ENCODE measurements at regions not wholly inside any gene's neighbourhood (a gene's known extent, or its start where the extent isn't known, plus 50 kb on each side); places are given as distances from the start of the nearest gene placed in this dataset.

DNA sequence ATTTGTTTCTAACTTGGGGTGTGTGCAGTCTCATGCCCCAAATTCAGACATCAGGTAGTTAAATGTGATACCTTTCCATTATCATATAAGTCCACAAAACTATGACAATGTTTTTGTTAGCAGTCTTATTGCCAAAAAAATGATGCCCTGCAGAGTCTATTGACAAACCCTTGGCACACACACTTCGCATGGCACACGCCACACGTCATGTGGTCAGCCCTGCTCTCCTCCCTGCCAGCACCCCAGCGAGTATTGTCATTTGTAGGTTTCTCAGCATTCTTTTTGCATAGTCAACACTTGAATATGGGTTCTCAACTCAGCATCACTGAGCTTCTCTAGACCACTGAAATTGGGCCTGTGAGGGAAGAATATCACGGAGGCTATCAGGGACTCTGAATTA is 356.0 kb downstream of the INHBA start:
- DNase-seq (ENCODE audit: low spot score) = no peak

DNA sequence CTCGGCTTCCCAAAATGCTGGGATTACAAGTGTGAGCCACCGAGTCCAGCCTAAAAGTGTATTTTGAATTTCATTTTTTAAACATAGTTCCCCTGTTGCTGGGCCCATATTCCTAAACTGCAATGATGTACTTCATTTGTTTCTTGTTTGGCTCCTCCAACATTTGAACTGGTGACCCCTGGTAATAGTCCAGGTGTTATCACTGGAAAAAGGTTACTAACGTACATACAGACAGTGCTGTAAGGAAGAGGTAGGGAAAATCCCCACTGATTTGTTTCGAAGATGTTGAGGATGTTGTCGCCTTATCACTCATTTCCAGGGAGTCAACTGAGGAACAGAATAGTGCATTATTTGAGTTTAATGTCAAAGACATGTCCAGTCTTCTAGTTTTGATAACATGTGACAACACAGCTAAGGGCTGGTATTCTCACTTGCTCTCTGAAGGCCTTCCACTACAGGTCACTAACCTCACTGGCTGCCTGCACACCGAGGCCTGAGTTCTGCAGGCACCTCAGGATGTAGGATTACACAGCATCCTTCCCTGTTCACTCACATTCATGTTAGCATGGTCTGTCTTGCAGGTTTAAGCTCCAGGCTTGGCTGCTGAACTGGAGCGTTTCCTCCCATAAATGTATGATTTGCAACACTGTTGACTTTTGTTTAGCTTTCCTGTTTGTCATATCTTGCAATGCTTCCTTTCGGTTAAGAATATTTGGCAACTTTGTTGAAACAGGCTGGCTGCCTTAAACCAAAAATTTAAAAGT is 362.8 kb downstream of the INHBA start:
- no peak for DNase-seq (ENCODE audit: low spot score)

DNA sequence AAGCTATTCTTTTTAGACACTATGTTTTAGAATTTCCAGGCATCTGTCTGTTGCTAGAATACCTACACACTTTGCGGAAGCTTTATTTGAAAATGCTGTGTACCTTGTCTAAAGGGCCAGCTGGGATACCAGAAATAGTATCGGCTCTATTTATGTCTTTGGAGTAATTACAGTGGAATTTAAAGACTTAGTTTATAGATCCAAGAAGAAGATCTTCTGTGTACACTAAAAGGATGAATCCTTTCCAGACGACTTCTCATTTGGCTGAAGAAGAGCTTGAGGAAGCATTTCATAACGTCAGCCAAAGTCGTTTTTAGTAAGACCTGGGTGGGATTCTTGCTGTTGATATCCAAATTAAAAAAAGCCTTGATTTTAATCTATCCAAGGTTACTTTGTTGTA is 365.9 kb downstream of the INHBA start:
- DNase-seq (ENCODE audit: low spot score) = no peak

DNA sequence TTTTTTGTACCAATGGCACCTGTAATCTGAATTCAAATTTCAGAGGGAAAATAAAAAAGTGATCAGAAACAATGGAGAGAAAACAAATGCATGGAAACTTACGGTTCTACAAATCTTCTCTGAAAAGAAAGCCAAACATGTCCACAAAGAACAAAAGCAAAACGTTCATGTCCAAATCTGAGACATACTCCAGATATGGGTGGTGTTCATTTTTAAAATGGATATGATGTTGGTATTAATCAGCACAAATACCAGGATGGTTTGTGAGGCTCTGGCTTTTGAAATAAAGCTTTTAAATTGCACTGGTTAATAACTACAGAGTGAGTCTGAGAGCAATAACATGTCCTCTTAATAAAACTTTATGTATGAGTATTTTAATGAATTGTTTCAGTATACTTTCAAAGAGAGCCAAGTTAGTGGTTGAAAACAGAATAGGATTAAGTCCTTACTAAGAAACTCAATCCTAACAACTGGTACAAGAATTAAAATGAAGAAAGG is 366.4 kb downstream of the INHBA start:
- no peak for DNase-seq (ENCODE audit: low spot score)

DNA sequence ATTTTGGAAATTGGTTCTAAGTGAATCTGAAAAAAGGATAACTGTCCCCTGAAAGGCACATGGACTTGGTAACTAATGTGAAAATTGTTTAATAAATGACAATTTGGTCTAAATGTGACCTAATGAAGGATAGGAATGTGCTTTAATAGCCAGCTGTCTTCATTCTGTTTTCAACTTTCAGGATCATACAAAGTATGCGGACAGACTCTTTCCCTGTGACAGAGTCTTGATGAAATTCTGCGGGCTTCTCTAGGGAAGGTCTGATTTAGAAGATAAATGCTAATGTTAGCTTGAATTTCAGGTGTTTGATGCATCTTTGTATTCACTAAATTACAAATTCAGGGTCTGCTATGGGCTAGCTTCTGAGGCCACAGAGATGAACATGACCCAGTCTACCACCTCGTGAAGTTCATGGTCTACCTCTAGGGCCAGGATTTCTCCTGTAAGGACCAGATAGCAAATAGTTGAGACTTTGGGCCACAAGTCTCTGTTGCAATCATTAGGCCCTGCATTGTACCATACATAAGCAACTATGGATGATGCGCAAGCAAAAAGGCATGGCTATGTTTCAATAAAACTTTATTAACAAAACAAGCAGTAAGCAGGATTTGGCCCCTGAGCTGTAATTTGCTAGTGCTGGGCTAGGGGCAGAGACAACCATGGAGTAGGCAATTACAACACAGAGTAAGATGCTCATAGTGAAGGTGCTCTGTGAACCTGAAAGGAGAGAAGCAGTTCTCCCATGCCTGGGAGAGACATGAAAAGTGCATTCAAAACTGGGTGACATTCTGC is 368.6 kb downstream of the INHBA start:
- no peak for DNase-seq (ENCODE audit: low spot score)

DNA sequence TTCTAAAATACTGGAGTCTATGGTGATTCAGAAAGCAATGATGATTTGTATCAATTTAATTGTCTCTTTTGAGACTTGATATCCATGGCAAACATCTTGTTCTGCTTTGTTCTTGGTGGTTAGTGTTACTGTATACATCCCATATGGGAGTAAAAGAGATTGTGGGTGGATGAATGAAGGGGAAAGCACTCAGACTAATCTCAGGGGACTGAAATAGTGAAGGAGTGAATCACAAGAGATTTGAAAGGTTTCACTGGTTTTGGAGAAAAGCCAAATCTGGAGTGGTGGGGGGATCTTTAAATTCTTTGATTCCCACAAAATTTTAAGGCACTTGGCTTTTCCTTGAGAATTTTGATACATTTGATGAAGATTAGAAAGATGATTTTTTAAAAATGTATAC is 369.4 kb downstream of the INHBA start:
- no peak for DNase-seq (ENCODE audit: low spot score)

DNA sequence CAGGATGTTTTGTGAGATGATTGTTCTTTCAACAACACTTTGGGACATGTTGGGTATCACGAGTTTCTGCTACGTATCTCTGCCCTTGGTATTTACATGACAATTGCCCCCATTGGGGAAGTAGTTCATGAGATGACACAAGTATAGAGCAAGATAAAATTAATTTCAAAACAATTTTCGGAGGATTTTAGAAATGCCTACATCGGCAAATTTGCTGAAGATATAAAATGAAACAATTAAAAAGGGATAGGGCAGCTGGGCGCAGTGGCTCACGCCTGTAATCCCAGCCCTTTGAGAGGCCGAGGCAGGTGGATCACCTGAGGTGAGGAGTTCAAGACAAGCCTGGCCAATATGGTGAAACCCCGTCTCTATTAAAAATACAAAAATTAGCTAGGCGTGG is 371.7 kb downstream of the INHBA start:
- no peak for DNase-seq (ENCODE audit: low spot score)

DNA sequence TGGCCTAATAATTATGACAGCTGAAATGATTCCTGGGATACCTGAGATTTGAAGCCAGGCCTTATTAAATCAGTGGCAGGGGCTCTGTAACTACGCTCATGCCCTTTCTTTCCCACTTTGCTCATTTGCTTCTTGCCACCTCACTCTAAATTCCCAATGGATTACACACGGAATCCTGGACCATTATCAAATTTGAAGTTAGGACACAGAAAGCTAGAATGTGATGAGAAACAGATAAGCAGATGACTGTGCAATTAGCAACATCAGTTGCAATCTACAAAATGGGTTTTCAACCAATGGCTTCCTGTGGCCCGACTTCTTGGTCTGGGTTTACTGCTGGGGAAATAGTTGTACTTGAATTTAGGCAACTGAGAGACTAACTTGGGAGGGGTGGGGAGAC is 374.3 kb downstream of the INHBA start:
- DNase-seq (ENCODE audit: low spot score) = no peak

DNA sequence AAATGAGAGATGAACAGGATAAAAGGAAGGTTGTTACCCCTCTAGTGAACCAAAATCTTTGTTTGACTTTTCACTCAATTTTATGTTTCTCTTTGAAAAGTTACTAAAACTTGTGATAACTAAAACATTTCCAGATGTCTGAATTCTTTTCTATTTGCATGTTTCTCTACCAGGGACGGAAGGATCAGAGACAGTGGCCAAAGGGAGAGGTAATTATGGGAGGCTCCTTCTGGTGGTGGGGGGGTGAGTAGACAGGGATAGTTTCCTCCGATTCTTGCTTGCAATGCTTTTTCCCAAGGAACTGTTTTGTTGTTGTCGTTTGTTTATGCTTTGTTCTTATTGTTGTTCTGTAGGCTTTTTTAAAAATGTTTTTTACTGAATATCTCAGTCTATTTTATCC is 374.8 kb downstream of the INHBA start:
- DNase-seq (ENCODE audit: low spot score) = no peak

DNA sequence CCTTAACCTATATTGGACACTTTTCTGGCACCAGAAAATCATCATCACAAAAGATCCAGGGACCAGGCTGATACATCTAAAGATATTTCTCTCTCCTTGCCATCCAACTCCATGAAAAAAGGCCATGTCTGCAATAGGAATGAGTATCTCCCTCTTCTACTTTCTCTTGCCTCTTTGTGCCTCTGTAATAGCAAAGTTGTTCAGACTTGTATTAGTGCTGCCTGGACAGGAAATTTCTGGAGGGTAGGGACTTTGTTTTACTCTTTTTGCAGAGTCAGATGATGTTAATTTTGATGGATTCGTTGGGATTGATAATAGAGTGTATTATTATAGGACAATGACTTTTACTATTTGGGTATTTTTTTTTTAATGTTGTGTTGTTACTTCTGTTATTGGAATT is 376.3 kb downstream of the INHBA start:
- DNase-seq (ENCODE audit: low spot score) = no peak

DNA sequence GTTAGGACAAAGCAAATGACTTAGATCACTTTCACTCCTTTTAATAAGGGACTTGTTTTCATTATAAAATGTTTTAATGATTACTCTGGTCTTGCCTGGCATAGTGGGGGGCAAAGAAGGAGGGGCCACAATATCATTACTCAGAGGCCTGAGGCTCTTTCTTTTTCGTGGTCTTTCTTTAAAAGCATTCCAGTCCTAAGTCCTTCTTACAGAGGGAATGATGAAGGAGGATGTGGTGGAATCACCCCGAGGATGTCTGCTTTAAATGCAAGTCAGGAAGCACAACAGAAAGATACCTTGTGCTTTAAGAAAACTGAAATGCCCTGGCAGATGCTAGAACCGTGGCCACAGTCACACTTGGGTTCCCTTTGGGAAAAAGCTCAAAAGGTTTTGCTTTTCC is 379.1 kb downstream of the INHBA start:
- DNase-seq (ENCODE audit: low spot score) = no peak

DNA sequence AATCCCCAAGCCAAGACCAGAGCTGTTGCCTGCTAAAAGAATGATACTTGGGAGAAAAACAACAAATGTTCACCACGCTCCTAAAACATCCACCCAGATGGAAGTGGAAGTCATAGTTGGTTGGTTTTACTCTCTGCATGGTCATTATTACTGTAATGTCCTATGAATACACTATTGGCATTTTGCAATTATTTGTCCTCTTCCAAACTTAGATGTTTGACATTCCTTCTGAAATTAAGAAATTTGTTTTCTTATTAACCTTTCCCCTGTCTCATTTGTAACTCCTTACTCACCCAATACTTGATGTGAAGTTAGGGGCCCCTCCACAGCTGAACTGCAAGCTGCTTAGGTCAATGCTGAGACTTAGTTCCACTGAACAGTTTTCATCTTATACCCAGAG is 383.3 kb downstream of the INHBA start:
- no peak for DNase-seq (ENCODE audit: low spot score)

DNA sequence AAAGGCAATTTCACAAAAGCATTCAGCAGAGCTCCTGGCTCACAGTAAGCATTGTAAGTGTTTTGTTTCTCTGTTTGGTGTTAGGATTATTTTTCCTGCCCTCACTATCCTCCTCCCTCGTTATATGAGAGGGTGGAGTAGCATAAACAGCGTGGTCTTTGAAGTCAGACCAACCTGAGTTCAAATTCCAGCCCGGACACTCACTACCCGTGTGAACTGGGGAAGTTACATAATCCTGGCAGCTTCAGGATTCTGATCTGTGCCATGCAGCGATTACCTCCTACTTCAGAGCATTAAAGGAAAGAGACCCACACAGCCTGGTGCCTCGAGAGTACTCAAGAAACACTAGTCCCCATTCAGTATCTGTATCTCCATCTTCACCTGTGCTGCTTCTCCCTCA is 386.5 kb downstream of the INHBA start:
- DNase-seq (ENCODE audit: low spot score) = no peak

DNA sequence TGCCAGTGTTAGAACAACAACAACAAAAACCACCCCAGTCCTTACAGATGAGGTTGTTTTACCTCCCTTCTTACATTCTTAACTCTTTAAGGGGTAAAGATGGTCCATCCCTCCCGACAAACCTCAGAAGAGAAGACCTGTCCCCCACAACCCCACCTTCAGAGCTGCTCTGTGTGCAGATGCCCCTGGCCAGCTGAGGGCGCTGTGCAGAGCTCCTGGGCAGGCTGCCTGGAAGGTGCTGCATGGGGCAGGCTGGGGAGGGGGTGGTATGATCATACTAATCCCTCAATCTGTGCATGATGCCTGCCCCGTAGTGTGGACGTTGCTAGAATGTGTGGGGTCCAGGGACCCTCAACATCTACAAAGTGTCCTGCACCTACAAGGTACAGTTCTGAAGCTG is 387.1 kb downstream of the INHBA start:
- peak; percentile 26 for DNase-seq (ENCODE audit: low spot score)

DNA sequence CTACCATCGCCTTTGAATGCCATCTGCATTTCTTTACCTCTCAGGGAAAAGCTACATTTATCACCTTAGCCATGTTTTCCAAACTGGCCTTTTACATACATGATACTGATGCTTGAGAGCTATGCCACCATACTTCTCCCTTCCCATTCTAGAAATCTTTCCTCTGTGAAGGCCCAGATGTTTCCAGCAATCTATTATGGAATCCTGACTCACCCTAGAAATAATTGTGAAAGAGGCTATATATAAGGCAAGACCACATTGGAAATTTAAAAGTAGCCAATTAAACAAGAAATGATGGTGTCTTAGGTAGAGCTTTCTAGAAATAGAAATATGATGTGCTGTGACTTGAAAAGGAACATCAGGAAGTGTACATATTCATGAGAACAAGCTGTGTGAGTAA is 389.7 kb downstream of the INHBA start:
- DNase-seq (ENCODE audit: low spot score) = no peak

DNA sequence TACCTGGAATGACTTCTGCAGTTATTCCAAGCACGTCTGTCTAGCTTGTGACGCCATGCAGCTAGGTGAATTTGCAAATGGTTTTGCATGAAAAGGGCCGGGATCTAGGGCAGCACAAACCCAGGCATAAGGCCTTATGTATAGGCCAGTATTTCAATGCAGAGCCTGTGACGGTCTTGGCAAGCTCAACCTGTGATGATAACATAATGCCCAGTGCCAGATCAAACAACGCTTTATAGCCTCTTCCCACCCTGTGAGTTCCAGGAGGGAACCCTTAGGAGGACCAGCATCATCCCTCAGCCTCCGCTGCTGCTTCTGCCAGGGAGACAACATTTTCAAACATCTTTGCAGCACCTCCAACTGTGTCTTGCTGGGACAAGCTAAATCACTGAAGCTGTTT is 390.7 kb downstream of the INHBA start:
- DNase-seq (ENCODE audit: low spot score) = no peak

DNA sequence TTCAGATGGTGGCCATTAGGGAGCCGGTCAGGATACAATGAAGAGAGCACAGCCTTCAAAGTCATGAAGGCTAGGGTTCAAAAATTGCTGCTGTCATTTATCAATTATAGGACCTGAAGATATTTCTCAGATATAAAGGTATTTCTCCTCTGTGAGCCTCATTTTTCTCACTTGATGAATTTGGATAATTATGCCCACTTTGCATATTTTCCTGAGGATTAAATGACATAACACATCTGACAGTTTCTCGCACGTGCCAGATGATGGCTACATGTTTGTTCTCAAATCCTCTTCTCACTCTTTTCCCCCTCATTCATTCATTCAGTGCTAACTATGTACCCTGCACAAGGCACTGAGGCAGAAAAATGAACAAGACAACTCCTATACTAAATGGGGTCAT is 391.6 kb downstream of the INHBA start:
- DNase-seq (ENCODE audit: low spot score) = no peak

DNA sequence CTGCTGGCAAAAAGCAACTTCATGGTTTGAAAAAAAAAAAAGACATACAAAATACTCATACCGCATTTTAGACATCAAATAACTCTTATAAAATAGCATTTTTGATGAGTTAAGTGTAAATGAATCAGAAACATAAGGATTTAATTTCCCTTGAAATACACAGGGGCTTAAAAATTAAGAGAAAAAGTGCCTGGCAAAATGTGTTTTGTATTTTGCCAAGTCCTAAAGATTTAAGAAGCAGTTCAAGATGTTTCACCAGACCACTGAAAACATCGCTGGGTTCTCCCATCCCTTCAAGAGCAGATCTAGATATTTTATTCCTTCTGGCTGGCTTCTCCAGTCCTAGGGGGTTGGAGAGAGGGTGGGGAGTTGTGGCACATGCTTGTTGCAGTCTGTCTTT is 396.4 kb downstream of the INHBA start:
- no peak for DNase-seq (ENCODE audit: low spot score)

DNA sequence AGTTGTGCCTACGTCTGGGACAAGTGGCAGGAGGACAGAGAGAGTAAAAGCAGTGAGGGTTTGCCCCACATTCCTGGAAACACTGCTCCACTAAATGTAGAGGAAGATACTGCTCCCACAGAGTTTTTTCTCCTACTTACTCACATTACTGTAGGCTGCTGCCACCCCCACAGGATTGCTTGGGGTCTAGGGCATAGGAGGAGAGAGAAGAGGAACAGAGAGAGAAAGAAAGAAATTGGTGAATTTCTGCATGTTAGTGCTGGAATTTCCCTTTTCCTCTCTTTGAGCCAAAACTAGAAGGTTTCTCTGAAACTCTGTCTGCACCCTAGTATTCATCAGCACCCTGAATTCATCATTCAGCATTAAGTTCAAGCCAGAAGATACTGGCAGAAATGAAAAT is 397.9 kb downstream of the INHBA start:
- no peak for DNase-seq (ENCODE audit: low spot score)

DNA sequence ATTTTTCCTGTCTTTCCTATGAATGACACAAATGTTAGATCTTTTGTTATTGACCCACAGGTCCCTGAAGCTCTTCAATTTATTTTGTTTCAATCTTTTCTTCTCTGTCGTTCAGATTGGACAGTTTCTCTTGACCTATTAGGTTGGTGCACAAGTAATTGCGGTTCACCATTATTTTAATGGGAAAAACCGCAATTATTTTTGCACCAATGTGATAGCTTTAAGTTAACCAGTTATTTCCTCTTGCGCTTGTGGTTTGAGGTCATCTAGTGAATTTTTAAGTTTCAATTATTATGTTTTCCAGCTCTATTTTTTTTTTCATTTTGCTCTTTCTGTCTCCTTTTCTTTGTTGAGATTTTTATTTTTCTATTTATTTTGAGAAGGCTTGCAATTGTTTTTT is 399.2 kb downstream of the INHBA start:
- no peak for DNase-seq (ENCODE audit: low spot score)

DNA sequence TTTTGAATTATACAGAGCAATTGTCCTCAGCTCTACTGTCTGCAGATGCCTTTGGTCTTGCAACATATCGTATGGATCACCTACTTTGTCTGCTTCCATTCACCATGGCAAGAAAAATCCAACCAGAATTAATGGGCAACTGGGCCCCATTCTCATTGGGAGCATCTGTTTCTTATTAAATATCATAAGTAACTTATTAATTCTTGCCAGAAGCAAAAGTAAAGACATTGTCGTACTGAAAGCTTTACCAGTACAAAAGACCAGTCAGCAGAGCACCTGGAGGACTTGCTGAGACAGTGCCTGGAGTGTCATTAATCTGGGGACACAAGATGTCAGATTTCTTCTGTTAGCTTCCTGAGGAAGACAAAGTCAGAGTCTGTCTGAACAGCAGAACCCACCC is 404.5 kb downstream of the INHBA start:
- DNase-seq (ENCODE audit: low spot score) = no peak

DNA sequence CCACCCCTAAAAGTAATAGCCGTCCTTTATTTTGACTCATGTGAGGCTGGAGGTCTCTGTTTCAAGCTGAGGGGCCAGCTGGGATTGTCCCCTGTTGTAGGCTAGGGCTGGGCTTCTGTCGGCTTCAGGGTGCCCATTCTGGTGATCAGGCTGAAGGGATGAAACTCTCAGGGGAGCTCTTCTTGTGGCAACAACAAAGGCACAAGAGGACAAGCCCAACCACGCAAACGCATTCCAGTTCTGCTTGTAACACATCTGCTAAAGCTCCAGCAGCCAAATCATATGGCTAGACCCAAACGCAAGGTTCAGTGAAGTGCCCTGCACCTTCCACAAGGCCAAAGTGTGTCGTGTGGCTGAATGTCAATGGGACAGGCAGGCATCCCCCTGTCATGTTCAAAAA is 405.7 kb downstream of the INHBA start:
- no peak for DNase-seq (ENCODE audit: low spot score)

DNA sequence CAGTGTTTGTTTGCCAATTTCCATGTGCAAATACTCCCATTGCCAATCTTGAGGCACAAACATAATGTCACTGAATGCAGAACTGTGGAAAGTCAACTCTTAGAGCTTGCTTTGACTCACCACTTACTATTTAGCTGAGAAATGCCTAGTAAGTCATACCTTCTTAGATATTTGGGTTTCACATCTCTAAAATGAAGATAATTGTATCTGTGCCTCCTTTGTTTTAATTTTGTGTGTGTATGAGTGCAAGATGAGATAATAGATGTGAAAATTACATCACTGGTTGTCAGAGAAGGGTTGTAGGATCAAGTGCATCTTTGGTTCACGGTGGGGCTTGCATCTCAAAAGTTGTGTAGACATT is 407.5 kb downstream of the INHBA start:
- DNase-seq (ENCODE audit: low spot score) = no peak
